RWPE1 (cell line): ENCODE measurements at regions not wholly inside any gene's neighbourhood (a gene's known extent, or its start where the extent isn't known, plus 50 kb on each side); places are given as distances from the start of the nearest gene placed in this dataset.

Source experiments
- CTCF ChIA-PET: fragments of 350-600 bp; sonication (Branson Sonifier 250); formaldehyde crosslinking; extraction: SDS; loops from one replicate; lab custom pipeline; 2021; lab: Yijun Ruan, JAX
- POLR2A ChIA-PET: fragments of 400-600 bp; formaldehyde crosslinking; extraction: SDS; loops from one replicate; lab custom pipeline; 2020; ENCODE audit warnings: antibody characterized with exemption; ENCODE audit not compliant: low non-redundant PET; lab: Yijun Ruan, JAX
- DNase-seq: peaks from one replicate; pipeline ENCODE4 v3.0.0; 2012; ENCODE audit warnings: low spot score
- H3K27ac ChIP-seq: fragments of 450-650 bp; 2 replicates; pipeline ENCODE4 v1.5.1; 2017
- TF ChIP-seq, protein P1 (sequence below): fragments of 450-650 bp; conservative IDR thresholded peaks from 2 replicates; pipeline ENCODE4 v1.5.1; 2017; ENCODE audit warnings: low read depth, mild to moderate bottlenecking

DNA sequence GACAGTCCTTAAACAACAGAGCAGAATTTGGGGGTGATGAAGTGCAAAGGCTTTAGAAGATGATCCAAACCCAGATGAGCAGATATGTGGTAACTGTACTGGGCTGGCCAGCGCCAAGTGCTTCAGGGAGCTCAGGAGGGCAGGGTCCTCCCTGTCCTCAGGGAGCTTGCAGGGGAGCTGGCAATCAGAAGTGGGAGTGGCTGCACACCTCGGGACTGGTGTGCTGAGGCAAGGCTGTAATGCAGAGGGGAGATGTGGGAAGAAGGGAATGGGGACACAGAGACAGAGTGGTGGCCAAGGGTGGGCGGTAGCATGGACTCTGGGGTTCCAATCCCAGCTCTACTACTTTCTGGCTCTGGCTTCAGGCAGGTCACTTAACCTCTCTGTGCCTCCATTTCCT lies 235.6 kb upstream of the NCAM1 start:
- CTCF ChIA-PET, result no interaction called here
- POLR2A ChIA-PET, result no interaction called here
- no peak overlapping the region for H3K27ac ChIP-seq
- TF ChIP-seq, protein P1, sequence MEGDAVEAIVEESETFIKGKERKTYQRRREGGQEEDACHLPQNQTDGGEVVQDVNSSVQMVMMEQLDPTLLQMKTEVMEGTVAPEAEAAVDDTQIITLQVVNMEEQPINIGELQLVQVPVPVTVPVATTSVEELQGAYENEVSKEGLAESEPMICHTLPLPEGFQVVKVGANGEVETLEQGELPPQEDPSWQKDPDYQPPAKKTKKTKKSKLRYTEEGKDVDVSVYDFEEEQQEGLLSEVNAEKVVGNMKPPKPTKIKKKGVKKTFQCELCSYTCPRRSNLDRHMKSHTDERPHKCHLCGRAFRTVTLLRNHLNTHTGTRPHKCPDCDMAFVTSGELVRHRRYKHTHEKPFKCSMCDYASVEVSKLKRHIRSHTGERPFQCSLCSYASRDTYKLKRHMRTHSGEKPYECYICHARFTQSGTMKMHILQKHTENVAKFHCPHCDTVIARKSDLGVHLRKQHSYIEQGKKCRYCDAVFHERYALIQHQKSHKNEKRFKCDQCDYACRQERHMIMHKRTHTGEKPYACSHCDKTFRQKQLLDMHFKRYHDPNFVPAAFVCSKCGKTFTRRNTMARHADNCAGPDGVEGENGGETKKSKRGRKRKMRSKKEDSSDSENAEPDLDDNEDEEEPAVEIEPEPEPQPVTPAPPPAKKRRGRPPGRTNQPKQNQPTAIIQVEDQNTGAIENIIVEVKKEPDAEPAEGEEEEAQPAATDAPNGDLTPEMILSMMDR, result no peak
- no peak for DNase-seq

DNA sequence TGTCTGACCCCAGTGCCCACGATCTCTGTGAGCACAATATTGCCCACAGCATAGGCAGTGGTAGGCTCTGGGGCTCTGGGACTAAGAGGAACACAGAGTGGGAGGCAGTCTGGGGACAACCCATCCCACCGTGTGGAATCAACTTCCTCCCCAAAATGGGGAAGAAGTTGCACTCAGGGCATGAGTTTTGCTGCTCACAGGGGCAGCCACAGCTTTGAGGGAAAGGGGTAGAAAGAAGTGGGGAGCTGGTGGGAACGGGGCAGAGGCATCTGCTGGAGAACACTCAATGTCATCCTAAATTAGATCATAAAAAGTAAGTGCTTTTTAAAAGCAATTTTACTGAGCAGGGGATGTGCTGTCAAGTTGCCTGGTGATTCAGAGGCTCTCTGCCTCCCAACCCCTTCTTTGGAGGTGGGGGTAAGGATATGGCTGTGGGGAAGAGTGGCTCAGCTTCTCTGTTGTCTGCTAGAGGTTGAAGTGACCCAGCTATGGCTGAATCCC lies 233.8 kb upstream of the NCAM1 start:
- no peak for DNase-seq
- POLR2A ChIA-PET, result no interaction called here
- CTCF ChIA-PET, result interaction anchor here (0.6 kb wide), 1 partner anchor 711 kb away, joined by 3 read pairs; no protein-coding TSS in a partner anchor
- TF ChIP-seq, protein P1, result no peak
- H3K27ac ChIP-seq, result no peak overlapping the region

DNA sequence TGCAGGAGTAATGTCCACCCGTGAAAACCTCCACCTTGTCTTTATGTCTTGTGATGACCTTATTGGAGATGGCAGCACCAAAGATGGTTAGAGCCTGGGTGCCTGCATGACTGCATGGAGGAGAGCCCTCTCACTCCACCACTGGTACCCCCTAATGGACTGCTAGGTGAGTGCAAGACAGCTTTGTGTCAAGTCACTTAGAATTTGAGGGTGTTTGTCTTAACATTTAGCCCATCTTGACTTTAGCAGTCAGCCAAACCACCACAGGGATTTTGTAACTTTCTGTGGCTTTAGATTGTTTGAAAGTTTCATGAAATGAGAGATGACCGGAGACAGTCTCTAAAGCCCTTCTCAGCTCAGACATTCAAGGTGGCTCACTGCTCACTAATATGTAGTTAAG lies 232.9 kb upstream of the NCAM1 start:
- ChIA-PET CTCF (no interaction called here), POLR2A (no interaction called here)
- TF ChIP-seq, protein P1, result no peak
- DNase-seq, result no peak
- no peak overlapping the region for H3K27ac ChIP-seq

GRCh38 chr11:112728716-112729115 lies 232.5 kb upstream of the NCAM1 start:
- CTCF ChIA-PET, result interaction anchor here (0.6 to 0.7 kb wide), 2 partner anchors 62 to 119 kb away, joined by 3 read pairs; no protein-coding TSS in a partner anchor
- POLR2A ChIA-PET, result no interaction called here
- DNase-seq, result no peak
- H3K27ac ChIP-seq, result no peak overlapping the region
- TF ChIP-seq, protein P1, result no peak

DNA sequence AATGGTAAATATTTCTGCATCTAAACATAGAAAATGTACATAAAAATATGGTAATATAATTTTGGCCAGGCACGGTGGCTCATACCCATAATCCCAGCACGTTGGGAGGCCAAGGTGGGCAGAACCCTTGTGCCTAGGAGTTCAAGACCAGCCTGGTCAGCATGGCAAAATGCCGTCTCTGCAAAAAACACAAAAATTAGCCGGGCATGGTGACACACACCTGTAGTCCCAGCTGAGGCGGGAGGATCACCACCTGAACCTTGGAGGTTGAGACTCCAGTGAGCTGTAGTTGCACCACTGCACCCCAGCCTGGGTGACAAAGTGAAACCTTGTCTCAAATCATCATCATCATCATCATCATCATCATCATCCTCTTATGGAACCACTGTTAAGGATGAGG lies 230.6 kb upstream of the NCAM1 start:
- no peak overlapping the region for H3K27ac ChIP-seq
- TF ChIP-seq, protein P1, result no peak
- ChIA-PET POLR2A (no interaction called here), CTCF (interaction anchor here (0.7 kb wide), 1 partner anchor 66 kb away, joined by 3 read pairs; no protein-coding TSS in a partner anchor)
- DNase-seq, result no peak

- TF ChIP-seq, protein P1, result no peak
- POLR2A ChIA-PET, result no interaction called here
- CTCF ChIA-PET, result no interaction called here
- no peak for DNase-seq
- no peak overlapping the region for H3K27ac ChIP-seq
Observed at GRCh38 chr11:112731538-112731937, 229.7 kb upstream of the NCAM1 start.
